Amniotic epithelial cell (primary cell): ENCODE measurements at regions not wholly inside any gene's neighbourhood (a gene's known extent, or its start where the extent isn't known, plus 50 kb on each side); places are given as distances from the start of the nearest gene placed in this dataset.
A peak's percentile ranks its signal among the peaks of the same experiment; 100 is the strongest.
"Not testable (repeated sequence)": the region's sequence is repeated elsewhere in the genome, so short reads cannot be mapped to it uniquely, and the experiment has no call there.

Source experiments
- DNase-seq: peaks from one replicate; pipeline ENCODE4 v3.0.0-alpha.2; 2010; ENCODE audit warnings: low read depth

DNA sequence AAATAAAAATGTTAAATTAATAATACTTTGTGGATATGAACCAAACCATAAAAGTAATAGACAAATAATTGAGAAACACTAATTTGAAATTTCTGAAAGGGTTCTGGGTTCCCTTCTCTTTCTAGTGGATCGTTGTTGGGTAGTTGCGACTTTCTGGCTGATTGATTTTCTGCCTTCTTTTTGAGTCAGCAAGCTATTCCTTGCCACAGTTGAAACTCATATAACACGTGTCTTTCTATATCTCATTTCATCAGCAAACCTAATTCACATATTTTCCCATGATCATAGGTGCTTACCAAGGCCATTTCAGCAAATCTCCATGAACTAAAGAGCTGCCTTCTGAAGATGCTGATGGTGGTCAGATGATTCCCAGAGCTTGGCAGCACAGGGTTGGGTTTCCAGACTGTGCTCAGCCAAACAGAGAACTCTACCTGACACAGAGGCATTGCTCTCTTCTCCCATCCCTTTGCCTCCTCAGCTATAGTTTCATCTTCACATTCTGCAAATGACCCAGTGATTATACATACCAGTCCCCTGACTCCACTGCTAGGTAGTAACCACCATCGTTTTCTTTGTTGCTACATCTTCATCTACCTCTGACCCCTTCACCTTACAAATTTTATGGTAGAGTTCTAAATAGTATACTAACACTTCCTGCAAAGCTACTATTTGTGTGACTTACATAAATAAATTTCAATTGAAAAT lies 383.9 kb upstream of the DPH6 start:
- DNase-seq, result no peak

- no peak for DNase-seq
These were observed 385.9 kb upstream of the DPH6 start for GRCh38 chr15:35931799-35932341.

GRCh38 chr15:35932531-35932930 lies 386.6 kb upstream of the DPH6 start:
- DNase-seq, result peak; percentile 90

DNA sequence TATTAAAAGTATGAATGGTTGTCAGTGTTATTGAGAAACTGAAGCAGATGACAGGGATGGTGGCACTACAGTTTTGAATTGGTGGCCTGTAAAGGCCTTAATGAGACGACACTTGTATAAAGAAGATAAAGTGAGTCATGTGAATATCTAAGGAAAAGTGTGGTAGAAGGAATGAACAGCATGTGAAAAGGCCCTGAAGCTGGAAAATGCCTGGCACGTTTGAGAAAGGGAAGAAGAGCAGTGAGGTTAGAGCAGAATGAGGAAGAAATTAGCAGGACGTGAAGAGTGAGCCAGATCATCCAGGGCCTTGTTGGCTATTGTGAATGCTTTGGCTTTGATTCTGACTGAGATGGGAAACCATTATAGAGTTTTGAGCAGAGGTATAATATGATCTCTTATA lies 387.6 kb upstream of the DPH6 start:
- no peak for DNase-seq

DNA sequence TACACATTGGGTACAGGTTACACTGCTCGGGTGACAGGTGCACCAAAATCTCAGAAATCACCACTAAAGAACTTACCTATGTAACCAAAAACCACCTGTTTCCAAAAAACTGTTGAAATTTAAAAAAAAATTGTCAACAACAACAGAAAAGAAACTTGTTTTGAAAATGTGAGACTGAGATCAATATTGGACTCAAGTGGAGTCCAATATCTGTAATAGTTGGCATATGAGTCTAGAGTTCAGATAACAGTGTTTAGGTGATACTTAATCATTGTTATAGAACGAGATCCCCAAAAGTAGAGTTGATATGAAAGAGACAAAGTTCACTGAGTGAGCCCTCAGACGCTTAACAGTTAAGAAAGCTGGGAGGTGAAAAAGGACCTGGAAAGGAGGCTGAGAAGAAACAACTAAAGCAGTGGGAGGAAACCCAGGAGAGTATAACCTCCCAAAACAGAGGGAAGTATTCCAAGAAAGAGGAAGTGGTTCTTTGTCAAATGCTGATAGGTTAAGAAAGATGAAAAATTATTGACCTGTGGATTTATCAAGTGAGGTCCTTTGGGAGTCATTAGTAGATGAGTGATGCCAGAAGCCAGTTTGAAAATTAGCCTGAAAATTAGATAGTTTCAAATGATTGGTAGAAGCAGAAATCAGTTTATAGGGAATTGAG lies 388.6 kb upstream of the DPH6 start:
- no peak for DNase-seq

DNA sequence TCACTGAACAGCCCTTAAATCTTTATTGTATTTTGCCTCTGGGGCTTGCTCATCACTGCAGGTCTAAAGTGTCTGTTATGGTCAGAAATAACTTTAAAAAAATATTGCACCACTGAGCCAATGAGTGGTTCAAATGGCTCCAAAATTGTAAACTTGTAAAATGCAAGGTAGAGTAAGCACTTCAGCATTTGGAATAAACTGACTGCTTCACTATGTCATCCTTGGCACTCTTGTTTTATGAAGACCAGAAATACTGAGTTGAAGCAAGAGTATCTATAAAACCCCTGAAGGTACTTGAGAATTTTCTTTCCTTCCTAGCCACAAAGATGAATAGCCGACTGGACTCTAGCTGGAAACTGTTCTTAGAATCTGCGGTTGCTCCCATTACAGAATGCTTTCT lies 390.3 kb upstream of the DPH6 start:
- DNase-seq, result no peak

DNA sequence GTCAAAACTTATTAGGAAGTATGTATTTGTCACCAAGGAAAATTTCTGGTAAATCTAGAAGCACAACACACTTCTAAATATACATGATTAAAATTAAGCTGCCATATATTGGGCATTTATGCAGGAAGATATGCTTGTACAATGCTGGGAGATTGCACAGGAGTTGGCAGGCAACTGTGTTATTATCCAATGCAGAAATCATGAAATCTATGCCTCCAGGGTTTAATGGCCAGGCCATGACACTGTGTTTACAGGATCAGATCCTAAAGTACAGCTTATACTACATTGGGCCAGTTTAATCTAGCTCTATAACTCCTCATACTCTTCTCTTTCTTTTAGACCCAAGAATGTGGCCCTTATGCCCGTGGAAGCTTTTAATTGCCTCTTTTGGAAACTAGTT lies 391.4 kb upstream of the DPH6 start:
- no peak for DNase-seq

DNA sequence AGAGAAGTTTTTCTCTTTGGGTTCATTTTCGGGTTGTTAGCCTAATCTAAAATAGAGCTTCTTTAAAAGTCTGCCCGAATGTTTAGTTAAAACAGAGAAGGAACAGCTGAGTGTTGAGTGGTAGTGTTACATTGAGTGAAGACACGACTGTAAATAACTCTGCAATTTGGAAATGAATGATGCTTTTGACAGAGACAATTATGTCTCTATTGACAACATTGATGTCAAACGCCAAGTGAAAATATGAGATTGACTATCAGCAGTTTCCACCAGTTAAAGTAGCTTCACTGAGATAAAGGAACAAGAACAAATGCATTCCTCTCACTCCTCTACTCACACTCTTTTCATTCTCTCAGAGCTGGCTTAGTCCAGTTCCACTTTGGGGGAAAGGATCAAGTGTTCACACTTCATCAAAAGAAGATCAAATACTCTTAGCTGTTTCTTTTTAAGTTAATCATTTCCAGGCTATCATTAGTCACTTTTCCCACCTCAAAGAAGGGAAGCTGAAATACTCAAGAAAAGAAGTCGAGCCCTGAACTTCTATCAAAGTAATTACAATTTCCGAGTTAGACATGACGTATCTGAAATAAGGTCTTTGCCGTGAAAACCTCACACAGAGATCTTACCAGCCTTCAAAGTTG lies 399.1 kb upstream of the DPH6 start:
- DNase-seq, result no peak

DNA sequence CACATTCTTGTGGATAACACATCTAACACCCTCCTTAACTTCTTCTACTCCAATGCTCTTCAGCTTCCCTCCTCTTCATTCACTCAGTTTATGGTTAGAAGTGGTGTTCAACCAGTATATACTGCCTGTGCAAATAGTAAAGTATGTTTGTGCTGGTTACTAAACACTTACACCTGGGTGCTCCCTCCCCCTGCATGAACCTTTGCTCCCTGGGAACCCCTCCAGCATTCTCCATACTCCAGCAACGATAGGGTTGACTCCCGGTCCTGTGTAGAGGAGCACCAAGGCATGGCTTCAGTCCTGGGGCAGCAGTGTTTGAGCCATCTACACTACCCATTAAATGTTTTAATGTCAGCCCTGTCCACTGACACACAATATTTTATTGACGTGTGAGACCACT lies 407.5 kb upstream of the DPH6 start:
- no peak for DNase-seq

DNA sequence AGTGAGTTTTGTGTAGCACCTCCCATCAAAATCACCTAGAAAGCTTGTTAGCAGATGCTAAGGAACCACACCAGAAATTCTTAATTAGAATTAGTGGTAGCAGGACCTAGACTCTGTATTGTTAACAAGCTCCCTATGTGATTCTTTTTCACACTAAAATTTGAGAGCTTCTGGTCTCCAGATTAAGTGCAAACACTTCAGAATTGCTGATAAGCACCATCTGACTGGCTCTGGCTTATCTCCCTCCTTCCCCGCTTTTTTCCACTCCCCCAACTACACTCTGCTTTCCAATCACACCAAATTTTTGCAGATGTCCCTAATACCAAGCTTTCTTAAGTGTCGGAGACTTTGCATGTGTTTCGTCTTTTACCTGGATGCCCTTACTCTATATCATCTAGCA lies 410.1 kb upstream of the DPH6 start:
- no peak for DNase-seq

DNA sequence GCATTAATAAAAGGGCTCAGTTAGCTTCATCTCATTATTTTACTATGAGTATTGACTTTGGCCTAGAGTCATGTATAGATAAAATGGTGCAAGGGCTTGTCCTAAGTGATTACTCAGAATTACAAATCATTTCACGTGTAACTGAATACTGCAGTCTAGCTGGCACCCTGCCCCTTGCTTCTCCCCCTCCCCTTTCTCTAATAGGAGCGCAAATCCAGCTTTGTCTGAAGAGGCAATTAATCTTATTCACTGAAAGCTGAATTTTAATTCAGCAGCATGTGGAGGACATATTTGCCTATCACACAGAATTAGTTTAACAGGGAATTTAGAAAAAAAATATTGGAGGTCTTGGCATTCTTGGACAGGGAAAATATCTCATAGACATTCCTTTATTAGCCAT lies 412.1 kb upstream of the DPH6 start:
- DNase-seq, result no peak

DNA sequence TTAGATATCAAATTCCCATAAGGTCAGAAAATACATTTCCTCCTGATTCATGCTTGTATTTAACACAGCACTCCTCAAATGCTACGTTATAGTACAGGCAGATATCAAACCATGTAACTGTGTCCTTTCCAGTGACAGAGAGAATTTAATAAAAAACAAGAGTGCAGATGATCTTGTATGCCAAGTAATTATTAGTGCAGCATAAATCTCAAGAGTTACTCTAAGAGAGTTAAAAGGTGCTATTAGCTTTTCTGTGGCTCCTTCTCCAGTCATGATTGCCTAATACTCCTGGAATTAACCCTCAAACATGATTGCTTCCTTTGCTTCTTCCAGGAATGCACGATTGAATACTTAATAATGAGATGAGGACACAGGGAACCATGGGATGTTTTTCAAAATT lies 413.0 kb upstream of the DPH6 start:
- peak; percentile 18 for DNase-seq

DNA sequence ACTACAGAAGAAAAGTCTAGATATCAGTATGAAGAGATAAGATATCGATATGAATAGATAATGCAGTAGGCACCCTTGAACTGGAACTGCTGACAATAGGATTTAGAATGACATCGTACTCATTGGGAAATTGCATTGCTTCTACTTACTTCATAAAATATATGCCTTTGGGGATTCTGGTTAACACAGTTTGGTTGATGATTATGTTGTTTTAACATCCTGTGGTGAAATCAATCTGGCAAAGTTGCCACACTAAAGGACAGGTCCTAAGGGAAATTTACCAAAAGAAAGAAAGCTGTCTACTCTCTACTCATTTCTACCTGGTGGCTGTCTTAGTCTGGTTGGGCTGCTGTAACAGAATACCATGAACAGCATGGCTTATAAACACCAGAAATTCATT lies 417.4 kb upstream of the DPH6 start:
- DNase-seq, result peak; percentile 10

DNA sequence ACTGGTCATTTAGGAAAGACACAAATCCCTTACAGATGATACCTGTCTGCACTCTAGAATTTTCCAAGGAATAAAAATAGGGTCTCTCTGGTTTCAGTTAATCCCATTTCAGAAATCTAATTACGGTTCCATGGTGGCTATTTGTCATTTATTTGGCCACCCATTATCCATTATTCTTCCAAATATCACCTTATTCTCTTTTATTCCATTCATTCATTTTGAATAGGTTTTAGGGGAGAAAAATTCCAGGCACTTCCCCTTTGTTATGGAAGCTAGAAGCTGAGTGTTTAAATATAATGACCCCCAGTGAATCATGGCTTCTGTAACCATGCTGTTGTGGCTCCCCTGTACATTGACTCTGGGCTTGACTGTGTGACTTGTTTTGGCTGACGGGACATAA lies 420.8 kb upstream of the DPH6 start:
- no peak for DNase-seq

- not testable (repeated sequence) for DNase-seq
These were observed 422.0 kb upstream of the DPH6 start for GRCh38 chr15:35967968-35968367.

GRCh38 chr15:35973029-35973428 lies 427.1 kb upstream of the DPH6 start:
- no peak for DNase-seq

GRCh38 chr15:35974052-35974451 lies 428.1 kb upstream of the DPH6 start:
- no peak for DNase-seq

- no peak for DNase-seq
These were observed 430.0 kb upstream of the DPH6 start for GRCh38 chr15:35975941-35976340.

- DNase-seq, result no peak
These were observed 433.6 kb upstream of the DPH6 start for GRCh38 chr15:35979608-35980007.

- DNase-seq, result peak; percentile 45
These were observed 434.8 kb upstream of the DPH6 start for GRCh38 chr15:35980719-35981118.

DNA sequence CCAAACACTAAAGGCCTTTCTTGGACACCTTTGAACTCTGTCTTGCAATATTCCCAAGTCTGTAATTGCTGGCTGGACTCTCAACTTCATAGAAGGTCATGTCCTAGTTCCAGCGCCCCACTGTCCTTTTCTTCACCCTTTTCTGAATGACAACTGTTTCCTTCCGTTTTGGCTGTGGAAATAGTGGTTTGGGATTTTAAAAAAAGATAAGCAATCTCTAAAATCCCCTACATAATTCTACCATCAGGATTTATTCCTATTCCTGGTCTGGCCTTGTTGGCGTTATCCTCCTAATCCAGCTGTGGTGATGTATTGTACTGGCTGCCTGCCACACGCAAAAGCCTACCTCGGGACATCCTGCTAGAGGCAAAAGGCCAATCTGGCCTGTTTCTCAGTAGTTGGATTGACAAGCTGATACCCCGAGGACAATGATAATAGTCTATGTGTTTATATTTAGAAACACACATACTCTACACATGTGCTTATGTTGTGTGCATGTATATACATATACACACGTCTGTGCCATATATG lies 440.3 kb upstream of the DPH6 start:
- peak; percentile 41 for DNase-seq

GRCh38 chr15:35987056-35987455 lies 441.1 kb upstream of the DPH6 start:
- no peak for DNase-seq

DNA sequence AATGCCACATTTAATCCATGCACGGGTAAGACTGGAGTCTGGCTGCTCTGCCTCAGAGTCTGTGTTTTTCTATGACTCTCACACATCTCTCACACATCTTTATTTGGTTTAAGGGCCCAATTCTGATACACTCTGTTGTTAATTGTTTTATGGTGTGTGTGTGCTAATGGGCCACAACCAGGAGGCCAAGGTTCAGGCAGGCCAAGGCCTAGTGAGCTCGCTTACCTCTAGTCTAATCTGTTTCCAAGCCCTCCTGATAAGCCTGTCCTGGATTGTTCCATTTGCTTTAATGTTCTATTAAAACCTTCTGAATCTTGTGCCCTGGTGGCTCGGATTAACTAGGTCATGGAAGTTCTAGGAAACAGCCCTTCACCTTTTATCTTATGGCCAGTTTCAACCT lies 445.4 kb upstream of the DPH6 start:
- no peak for DNase-seq
